Right lobe of liver (tissue), 6 donors: ENCODE measurements at regions not wholly inside any gene's neighbourhood (a gene's known extent, or its start where the extent isn't known, plus 50 kb on each side); places are given as distances from the start of the nearest gene placed in this dataset.

ENCODE experiments used
- ATAC-seq, 4 donors: fragments of 200-7000 bp; cut with Tn5 transposase; one replicate each; pipeline ENCODE4 v1.9.1; 2020; ENCODE audit warnings: mild to moderate bottlenecking in 4 of 4, moderate library complexity in 4 of 4
- DNase-seq, 3 donors: peaks; one replicate each; pipeline ENCODE4 v3.0.0-alpha.2; 2020
- H3K27ac ChIP-seq, 3 donors: fragments of 200-600 bp; one replicate each; pipeline ENCODE4 v1.8.0; 2022
- H3K27me3 ChIP-seq, 2 donors: fragments of 200-600 bp; one replicate each; pipeline ENCODE4 v1.8.0; 2022
- H3K36me3 ChIP-seq, 4 donors: fragments of 200-600 bp; sonication (generic) in 1 of 4; one replicate each; pipeline versions ENCODE4 v1.5.1 to v1.8.0; 2017 to 2022; ENCODE audit warnings: control low read depth in 1 of 4
- H3K4me1 ChIP-seq, 4 donors: fragments of 200-600 bp; sonication (generic) in 1 of 4; one replicate each; pipeline versions ENCODE4 v1.5.1 to v1.8.0; 2017 to 2022; ENCODE audit warnings: control low read depth in 1 of 4
- H3K4me3 ChIP-seq, 3 donors: fragments of 200-600 bp; one replicate each; pipeline ENCODE4 v1.8.0; 2022
- H3K9me3 ChIP-seq, 4 donors: fragments of 200-600 bp; sonication (generic) in 1 of 4; one replicate each; pipeline versions ENCODE4 v1.5.1 to v1.8.0; 2017 to 2022; ENCODE audit warnings: control low read depth in 1 of 4
- POLR2A ChIP-seq: fragments of 450-650 bp; IDR thresholded peaks from one replicate; pipeline ENCODE4 v1.6.1; 2017; ENCODE audit warnings: antibody characterized with exemption, mild to moderate bottlenecking
- WGBS: methylation state at CpG from one replicate; pipeline ENCODE4 v1.1.6; 2018; ENCODE audit warnings: low coverage, low lambda C conversion rate; ENCODE audit not compliant: insufficient coverage; ENCODE audit errors: missing lambda C conversion rate; 5-methylcytosine and 5-hydroxymethylcytosine counted together
- intact Hi-C, 2 donors: fragments of 100-400 bp; cut with DNase I; formaldehyde crosslinking; loops; one replicate each; pipeline versions ENCODE4 v1.11.2 to v1.14.1; 2022
- TF ChIP-seq, protein P1 (sequence below), 4 donors: fragments of 200-600 bp in 3 of 4; fragments of 450-650 bp in 1 of 4; IDR thresholded peaks; one replicate each; pipeline versions ENCODE4 v1.5.1 to v1.8.0; 2016 to 2022; ENCODE audit warnings: antibody characterized with exemption in 4 of 4, mild to moderate bottlenecking in 2 of 4
- donor health status: DM: no; HTN: yes; CAD: no.
- donor health status: DM: no; HTN: no; CAD: no.
- donor health status: DM: no; HTN: no; CAD: no.
- donor health status: DM: no; HTN: yes; CAD: no.
- donor health status: DM: no; HTN: yes; CAD: no.

DNA sequence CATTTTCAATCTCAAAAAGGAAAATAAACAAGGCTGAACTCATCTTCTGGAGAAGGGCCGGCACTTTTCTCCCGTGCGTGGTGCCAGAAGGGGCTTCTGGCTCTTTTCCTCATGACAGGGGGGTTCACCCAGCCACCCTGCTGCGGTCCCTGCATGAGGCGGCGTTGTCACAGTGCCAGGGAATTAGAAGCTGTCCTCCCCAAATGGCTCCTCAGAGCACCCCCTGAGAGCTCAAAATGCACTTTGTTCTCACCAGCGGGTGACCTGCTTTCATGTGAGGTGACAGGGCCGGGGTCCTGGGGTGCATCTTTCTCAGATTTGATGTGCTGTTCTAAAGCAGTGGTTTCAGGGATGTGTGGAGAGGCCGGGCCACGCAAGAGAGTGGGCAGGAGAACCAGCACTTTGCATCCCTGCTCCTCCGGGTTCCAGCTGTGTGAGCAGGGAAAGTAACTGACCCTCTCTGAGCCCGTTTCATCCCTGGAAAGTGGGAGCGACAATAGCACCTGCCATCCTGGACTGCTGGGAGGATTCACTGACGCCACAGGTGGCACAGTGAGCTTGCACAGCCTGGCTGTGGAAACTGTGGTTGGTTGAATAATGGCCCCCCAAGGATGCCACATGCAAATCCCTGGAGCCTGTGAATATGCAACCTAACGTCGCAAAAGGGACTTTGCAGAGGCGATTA, 94.0 kb downstream of the FOXL1 start:
- H3K36me3 ChIP-seq, result no peaks in the 10 kb centered on the region
- intact Hi-C loops, result no loop called here
- no peak overlapping the region for H3K27ac ChIP-seq
- H3K4me1 ChIP-seq, result no peaks in the 10 kb centered on the region
- H3K27me3 ChIP-seq, result no peaks in the 10 kb centered on the region
- WGBS, result 43% methylated on average over 7 of the region's 17 CpGs
- DNase-seq (no peak), ATAC-seq (no peak)
- no peaks in the 10 kb centered on the region for H3K9me3 ChIP-seq
- no peak overlapping the region for H3K4me3 ChIP-seq
- TF ChIP-seq POLR2A, result no peak
- TF ChIP-seq, protein P1, sequence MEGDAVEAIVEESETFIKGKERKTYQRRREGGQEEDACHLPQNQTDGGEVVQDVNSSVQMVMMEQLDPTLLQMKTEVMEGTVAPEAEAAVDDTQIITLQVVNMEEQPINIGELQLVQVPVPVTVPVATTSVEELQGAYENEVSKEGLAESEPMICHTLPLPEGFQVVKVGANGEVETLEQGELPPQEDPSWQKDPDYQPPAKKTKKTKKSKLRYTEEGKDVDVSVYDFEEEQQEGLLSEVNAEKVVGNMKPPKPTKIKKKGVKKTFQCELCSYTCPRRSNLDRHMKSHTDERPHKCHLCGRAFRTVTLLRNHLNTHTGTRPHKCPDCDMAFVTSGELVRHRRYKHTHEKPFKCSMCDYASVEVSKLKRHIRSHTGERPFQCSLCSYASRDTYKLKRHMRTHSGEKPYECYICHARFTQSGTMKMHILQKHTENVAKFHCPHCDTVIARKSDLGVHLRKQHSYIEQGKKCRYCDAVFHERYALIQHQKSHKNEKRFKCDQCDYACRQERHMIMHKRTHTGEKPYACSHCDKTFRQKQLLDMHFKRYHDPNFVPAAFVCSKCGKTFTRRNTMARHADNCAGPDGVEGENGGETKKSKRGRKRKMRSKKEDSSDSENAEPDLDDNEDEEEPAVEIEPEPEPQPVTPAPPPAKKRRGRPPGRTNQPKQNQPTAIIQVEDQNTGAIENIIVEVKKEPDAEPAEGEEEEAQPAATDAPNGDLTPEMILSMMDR (IDR thresholded peaks at IDR 0.05), result no peak

DNA sequence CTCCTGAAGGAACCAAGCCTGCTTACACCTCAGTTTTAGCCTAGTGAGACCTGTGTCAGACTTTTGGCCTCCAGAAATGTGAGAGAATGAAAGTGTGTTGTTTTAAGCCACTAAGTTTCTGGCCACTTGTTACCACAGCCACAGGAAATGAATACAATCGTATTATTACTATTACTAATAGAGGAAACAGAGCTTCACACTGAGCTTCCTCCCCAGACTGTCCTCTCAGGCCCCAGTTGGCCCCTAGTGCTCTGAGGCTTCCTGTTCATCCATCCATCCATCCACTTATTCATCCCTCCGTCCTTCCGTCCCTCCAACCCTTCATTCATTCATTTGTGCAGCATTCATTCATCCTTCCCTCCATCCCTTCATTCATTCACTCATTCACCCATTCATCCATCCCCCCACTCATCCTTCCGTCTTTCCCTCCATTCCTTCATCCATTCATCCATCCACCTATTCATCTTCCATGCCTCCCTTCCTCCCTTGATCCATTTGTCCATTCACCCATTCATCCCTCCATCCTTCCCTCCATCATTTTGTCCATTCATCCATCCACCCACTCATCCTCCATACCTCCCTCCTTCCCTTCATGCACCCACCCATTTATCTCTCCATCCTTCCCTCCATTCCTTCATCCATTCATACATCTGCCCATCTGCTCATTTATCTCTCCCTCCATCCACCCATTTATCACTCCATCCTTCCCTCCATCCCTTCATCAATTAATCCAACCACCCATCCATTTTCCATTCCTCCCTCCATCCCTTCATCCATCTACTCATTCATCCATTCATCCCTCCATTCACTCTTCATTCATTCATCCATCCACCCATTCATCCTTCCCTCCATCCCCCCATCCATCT, 95.0 kb downstream of the FOXL1 start:
- H3K27ac ChIP-seq, result no peak overlapping the region
- ATAC-seq, result no peak
- DNase-seq, result no peak
- H3K4me1 ChIP-seq, result no peaks in the 10 kb centered on the region
- 58% methylated on average over 4 of the region's 4 CpGs for WGBS
- intact Hi-C loops, result no loop called here
- no peaks in the 10 kb centered on the region for H3K9me3 ChIP-seq
- H3K36me3 ChIP-seq, result no peaks in the 10 kb centered on the region
- no peaks in the 10 kb centered on the region for H3K27me3 ChIP-seq
- TF ChIP-seq, protein P1 (IDR thresholded peaks at IDR 0.05), result no peak
- no peak for TF ChIP-seq POLR2A
- no peak overlapping the region for H3K4me3 ChIP-seq

DNA sequence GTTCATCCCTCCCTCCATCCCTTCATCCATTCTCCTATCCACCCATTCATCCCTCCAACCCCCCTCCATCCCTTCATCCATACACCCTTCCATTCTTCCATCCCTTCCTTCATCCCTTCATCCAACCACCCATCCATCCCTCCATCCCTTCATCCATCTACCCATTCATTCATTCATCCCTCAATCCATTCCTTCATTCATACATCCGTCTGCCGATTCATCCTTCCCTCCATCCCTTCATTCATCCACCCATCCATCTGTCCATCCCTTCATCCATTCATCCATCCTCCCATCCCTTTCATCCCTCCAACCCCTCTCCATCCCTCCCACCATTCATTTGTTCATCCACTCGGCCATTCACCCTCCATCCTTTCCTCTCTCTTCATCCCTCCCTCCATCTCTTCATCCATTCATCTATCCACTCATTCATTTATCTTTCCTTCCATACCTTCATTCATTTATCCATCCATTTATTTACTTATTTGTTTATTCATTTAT, 95.7 kb downstream of the FOXL1 start:
- ATAC-seq (no peak), DNase-seq (no peak)
- intact Hi-C loops, result no loop called here
- WGBS, result 78% methylated on average over 3 of the region's 3 CpGs
- no peak overlapping the region for H3K27ac ChIP-seq
- H3K36me3 ChIP-seq, result no peaks in the 10 kb centered on the region
- no peaks in the 10 kb centered on the region for H3K4me1 ChIP-seq
- no peak overlapping the region for H3K4me3 ChIP-seq
- no peaks in the 10 kb centered on the region for H3K9me3 ChIP-seq
- TF ChIP-seq, protein P1 (IDR thresholded peaks at IDR 0.05), result no peak
- no peak for TF ChIP-seq POLR2A
- H3K27me3 ChIP-seq, result no peaks in the 10 kb centered on the region

DNA sequence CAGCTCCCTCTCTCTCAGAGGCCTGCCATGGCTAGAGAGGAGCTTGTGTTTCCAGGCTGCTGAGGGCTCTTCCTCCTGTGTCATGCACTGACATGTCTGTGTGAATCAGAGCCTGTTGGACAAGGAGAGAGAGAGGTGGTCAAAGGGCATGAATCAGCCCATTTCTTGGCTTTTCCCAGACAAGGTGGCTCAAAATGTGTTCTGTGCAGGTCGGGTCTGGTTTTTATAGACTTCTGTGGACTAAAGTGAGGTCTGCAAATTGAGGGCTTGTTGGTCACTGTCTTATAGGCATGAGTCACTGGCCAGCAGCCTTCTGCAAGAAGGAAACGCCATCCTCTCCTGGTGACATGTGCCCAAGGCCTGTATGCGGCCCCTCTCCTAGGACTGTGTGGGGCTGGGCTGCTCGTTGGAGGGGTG, 97.9 kb downstream of the FOXL1 start:
- DNase-seq (no peak), ATAC-seq (no peak)
- no peaks in the 10 kb centered on the region for H3K36me3 ChIP-seq
- WGBS, result 50% methylated on average over 2 of the region's 4 CpGs
- H3K4me1 ChIP-seq, result no peaks in the 10 kb centered on the region
- intact Hi-C loops, result no loop called here
- H3K27me3 ChIP-seq, result no peaks in the 10 kb centered on the region
- no peak overlapping the region for H3K4me3 ChIP-seq
- H3K9me3 ChIP-seq, result no peaks in the 10 kb centered on the region
- TF ChIP-seq, protein P1 (IDR thresholded peaks at IDR 0.05), result no peak
- TF ChIP-seq POLR2A, result no peak
- H3K27ac ChIP-seq, result no peak overlapping the region
